ENCODE measurements at regions not wholly inside any gene's neighbourhood (a gene's known extent, or its start where the extent isn't known, plus 50 kb on each side); places are given as distances from the start of the nearest gene placed in this dataset.

DNA sequence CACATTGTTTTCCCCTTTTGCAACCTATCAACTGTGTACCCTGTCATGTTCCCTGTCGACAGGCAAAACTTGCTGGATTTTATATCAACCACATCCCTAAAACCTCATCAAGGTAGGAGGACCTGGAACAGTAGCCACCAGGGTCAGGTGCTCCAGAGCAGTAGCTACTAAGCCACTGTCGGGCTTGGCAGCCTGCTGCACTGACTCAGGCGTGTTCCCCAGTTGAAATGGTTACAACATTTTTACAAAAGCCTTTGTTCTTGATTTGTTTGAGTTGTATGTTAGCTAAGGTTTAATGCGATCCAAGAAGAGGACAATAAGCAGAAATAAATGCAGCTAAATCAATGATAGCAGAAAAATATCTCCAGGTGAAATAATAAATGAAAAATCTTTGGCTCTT lies 407.4 kb upstream of the TLE4 start:
- TF ChIP-seq CTCF (conservative IDR thresholded peaks at IDR 0.05; ENCODE audit: low read length) (no peak), EZH2phosphoT487 (IDR thresholded peaks at IDR 0.05; ENCODE audit: borderline replicate concordance) (no peak)
